Esophagus mucosa (tissue), 1 donor: ENCODE measurements at regions not wholly inside any gene's neighbourhood (a gene's known extent, or its start where the extent isn't known, plus 50 kb on each side); places are given as distances from the start of the nearest gene placed in this dataset.

Experiments used
- ATAC-seq: fragments of 200-7000 bp; cut with Tn5 transposase; one replicate; pipeline ENCODE4 v1.9.1; 2020
- donor health status: DM: yes; HTN: yes; CAD: no.

DNA sequence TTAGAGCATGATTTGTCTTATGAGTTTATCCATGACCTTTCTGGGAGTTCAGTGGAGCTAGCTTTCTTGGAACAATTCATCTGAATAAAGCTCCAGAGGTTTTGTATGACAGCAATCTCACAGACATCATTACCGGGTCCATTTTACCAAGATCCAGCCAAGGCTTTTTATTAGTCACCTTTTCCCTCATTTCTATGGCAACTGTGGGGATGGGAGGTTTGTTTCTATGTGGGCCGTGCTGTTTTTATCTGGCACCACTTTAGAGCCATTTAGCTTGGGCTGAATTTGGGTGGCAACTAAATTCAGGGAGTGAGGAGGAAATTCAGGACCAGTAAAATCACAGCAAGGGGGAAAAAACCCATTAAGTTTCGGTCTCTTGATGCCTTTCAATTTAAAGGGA lies 245.7 kb downstream of the NSG2 start:
- ATAC-seq, result no peak

DNA sequence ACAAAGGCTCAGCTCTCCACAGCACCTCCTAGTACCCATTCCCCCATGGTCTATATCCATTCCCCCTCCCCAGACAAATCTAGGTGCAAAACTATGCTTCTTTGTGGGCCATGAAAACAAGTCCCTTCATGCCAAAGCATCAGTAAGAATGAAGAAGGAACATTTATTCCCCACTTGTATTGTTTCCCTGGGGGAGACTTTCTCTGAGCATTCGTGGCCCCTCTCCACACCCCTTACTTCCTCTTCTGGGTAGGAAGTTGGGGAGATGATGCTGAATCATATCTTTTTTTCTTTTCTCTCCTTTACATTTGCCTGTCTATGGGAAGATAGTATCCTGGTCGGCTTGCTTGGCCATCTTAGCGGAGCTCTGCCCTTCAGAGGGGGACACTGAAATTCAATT lies 246.8 kb downstream of the NSG2 start:
- ATAC-seq, result no peak

DNA sequence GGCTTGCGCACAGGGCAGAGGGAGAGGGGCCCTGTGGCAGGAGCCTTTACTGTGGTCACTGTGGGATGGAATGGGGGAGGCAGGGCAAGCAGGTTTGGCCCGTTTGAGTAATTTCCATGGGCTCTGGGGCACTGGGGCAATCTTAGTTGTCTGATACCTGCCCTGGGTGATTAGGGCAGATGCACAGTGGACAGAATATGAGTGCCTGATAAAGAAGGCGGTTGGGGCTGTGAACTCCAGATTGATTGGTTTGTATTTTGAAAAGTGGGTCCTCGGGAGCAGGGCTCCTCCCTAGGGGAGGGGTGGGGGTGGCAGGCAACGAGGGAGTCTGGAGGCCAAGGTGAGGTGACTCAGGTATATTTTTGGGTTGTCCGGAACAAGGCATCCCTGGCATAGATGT lies 247.5 kb downstream of the NSG2 start:
- no peak for ATAC-seq

DNA sequence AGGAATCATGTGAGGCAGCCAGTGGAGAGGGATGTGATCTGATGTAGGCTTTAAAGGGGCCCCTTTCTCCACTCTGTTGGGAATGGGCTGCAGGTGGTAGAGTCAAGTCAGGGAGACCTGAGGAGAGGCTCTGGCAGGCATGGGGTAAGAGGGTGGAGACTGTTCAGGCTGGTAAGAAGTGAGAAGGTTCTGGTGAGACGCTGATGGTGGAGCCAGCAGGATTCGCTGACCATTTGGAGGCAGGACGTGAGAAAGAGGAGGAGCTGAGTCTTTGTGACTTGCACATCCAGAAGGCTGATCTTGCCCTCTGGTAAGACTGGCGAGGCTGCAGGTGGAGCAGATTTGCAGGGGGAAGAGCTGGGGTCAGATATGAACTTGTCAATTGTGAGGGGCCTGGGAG lies 248.0 kb downstream of the NSG2 start:
- ATAC-seq, result no peak

DNA sequence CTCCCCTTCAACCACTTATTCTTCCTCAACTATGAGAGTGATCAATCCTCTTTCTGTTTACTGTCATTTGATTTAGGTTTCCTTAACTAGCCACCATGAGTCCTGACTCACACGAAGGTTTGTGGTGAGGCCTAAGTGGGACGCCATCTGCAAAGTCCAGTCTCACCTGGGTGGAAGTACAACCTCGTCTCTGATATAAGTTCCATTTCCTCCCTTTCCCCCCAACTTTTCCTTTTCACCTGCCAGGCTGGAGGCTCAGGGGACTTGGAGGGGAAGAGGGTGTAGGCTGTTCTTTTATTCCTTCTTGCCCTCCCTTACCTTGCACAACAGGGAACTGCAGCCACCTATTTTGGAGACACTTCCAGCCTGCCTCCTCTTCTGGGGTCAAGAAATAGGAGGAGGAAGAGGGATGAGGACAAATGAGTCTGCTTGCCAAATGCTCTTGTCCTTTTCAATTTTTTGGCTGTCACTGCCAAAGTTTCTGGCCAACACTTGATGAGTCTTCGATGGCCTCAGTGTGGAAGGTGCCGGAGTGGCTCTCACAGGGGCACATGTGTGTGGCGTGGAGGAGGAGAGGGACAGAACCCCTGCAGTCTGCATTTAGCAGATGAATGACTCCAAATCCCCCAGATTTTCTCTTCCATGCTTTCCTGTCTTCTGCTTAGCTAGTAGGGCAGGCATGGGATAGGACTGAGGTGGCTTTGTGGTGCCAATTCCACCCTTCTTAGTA lies 249.6 kb downstream of the NSG2 start:
- no peak for ATAC-seq

DNA sequence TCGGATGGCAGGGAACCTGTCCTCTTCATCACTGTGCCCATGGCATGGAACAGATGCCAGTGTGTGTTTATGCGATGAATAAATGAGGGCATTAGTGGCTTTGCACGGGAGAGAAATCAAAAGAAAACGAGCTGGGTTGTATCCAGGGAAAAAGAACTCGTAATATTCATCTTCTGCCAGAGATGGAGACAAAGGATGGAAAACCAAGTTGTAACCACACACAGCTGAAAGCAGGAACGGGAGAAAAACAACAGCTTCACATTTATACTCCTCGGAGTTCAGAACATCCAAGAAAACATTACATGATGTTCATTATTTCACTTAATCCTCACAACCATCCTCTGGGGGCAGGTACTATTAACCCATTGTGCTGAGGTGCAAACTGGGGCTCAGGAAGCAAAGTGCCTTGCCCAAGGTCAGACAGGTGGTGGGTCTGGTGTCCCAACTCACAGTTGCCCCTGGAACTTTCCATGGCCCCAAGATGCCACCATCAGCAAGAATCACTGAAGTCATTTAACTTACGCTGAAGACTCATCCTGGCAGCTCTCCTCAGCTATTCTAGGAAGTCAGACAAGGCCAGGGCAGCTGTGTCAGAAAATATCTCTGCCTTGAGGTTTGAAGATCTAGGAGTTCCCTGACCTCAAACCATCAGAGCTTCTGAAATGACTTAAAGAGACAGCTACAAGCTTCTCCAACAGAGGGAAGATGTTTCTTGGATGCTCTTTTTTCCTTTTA lies 250.4 kb downstream of the NSG2 start:
- no peak for ATAC-seq

DNA sequence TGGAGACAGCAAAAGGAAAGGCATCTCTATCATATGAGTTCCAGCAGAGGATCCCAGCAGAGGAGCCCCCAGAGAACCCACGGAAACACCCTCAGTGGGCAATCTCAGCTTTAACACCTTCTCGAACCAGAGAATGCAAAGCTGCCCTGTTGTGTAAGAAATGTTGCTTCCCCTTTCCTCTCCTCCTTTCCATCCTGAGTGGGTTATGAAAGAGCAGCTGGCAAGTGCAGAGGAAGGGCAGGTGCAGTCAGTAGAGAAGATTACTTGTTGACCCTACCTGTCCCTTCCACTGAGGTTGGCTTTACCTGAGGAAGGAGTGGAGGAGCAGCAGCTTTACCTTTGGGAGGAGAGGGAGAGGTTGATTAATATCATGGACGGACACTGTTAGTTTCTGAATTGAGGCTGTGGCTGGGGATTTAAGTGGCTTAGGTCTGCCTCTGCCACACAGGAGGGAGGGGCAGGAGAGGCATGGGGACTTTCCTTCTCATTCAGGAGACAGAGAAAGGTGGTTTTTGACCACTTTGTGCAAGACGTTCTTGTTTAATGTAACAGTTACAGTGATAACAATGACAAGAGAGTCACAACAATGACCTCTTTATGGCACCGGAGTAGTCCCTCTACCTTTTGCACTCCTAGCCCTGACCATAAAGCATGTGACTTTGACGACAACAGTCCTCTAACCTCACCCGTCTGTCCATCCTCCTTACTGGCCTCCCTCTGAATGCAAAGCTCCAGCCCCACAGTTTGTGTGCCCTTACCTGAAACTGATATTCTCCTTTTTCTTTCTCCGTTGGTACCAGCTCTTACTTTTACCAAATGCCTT lies 254.8 kb downstream of the NSG2 start:
- ATAC-seq, result no peak

DNA sequence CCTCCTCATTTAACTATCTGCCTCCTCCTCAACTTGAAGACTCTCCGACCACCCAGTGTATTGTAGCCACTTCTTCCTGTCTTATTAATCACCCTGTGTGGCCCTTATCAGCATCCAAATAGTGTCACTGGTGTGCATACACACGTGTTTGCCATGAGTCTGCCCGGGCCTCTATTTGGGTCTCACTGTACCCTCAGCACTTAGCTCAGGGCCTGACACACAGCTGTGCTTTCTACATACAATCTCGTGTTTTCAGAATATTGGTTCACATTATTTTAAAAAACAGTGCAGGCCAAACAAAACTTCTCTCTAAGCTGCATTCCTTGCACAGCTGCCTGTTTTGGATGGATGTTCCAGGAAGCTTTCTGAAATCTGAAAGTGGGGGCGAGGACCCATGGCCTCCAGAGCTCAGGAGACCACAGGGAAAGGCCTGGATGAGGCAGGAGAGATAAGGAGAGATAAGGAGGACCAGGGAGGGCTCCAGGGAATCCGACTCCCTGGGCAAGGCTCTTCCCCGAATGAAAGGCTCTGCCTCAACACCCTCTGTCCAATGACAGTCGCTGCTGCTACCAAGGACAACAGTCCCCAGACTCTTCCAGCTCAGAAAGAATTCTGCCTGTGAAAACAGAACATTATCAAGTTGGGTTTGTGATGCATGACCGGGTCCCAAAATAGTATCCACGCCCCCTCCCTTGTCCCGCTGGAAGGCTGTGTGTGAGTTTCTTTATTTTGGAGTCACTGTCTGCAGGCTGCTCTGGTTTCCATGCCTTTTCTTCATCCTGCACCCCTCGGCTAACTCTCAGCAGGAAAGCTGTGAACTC lies 255.6 kb downstream of the NSG2 start:
- ATAC-seq, result no peak

DNA sequence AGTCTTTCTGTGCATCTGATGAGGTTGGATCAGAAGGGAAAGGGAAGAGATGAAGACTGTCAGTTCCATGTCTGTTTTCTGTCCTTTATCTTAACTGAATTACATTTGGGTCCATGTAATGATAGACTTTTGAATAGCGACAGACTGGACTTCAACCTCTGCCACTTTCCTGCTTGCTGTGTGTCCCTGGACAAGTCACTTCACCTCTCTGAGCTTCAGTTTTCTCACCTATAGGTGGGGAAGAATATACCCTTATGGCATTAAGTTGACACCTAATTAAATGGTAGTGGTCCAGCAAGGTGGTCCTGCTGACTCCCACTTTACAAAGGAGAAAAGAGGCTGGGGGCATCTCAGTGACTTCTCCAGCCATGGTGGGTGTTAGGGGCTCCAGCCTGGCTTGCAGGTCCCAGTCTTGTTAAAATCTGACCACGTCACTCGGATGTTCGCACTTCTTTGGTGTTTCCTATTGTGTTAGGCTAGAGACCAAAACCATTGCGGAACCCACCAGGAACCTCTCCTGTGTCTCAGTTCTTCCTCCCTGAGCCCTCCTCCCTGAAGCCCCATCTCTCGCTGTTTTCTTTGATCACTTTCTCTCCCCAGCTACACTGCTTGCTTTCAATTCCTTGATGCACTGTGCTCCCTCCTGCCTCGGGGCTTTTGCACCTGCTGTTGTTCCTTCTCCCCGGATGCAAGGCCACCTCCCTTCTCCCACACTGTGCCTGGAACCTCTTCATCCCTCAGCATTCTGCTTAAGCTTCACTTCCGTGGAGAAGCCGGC lies 256.5 kb downstream of the NSG2 start:
- no peak for ATAC-seq

DNA sequence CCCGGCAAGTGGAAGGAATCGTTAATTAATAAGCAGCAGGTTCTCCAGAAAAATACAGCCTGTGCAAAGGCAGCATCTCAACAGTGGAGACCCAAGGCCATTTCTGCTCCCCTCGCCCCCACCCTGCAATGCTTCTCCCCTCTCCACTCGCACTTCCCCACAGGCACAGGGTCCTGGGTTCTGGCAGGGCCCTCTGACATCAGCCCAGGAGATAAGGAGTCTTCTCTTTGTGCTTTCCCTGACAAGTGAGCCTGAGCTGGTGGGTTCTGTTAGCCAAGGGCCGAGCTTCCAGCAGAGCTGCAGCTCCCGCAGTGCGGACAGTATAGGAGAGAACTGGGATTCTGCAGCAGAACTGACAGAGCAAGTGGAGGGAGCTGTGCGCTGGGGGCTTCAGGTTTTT lies 257.5 kb downstream of the NSG2 start:
- ATAC-seq, result no peak

DNA sequence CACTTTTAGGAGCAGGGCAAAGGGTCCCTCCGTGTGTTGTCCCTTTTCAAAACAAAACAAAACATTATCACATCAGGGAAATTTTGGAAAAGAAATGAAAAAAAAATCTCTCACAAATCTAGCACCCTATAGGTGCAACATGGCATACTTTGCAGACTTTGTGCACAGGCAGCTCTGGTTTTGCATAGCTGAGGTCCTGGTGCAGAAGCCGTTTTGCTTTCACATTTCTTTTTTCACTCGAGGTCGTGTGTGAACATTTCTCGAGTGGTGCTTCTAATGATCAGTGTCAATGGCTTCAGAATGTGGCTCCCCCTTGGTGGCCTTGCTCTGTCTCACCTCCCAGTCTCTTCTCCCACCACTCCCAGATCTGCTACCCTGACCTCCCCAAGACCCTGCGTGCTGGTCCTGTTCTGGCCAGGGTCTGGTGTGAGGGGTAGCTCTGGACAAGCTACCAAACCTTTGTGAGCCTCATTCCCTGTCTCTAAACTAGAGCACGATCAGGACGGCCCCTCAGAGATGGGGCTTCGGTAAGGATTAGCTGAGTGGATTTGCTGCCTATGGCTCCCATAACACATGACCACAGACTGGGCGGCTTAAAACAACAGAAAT lies 258.0 kb downstream of the NSG2 start:
- ATAC-seq, result no peak

DNA sequence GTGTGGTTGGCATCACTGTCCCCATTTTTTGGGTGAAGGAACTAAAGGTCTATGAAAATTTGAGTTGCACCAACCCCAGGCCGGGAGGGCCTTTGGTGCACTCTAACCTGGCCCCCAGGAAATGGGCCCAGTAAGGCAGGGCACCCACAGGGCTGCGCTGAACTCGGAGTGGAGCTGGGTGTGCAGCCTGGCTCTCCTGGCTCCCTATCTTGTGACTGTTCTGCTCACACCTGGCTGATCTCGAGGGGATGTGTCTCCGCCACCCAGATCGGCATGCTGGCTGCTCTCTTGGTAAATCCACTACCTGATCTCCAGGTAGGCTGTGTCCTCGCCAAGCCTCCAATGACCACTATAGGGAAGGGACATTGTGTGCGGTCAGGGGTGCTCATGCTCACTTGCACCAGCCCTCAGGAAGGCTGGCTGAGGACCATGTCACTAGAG lies 259.8 kb downstream of the NSG2 start:
- no peak for ATAC-seq

DNA sequence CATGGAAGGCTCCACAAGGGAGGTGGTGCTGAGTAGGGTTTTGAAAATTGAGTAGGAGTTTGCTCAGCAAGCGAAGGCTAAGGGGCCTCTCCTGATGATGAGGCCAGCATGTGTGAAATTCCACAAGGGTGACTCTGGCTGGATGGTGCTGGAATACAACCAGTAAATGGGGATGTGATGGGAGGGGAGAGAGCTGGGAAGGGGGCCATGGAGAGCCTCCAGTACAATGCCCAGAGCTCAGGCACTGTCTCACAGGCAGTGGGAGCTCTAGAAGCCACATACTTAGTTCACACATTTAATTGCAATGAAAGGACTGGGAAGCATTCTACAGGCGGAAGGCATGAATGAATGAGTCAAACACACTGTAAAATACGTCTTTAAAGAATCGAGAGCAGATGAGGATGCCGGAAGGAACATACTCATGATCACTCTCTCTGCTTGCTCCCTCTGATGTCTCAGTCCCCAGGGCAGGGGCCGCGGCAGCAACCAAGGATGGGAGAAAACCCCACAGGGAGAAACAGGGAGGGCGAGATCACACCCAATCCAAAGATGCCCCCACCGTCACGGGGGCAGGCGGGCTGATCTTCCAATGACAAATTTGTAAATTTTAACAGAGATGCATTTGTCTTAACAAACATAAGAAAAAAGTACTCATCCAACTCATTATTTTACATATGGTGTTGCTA lies 261.0 kb downstream of the NSG2 start:
- no peak for ATAC-seq

DNA sequence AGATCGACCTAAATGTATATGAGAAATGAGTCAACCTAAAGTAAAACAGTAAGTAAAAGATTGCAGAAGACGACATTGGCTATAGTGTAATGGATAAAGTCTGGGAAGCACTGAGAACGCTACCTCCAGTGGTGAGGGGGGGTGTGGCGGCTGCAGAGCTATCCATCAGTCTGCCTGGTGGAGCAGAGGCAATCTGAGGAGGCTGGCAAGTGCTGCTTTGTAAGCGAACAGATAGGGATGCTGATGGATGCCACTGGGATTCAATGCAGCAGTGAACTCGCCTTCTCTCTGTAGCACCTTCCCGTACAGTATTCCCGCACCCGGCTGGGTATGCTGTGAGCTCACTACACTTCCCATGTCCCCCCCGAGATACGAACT lies 261.5 kb downstream of the NSG2 start:
- no peak for ATAC-seq

DNA sequence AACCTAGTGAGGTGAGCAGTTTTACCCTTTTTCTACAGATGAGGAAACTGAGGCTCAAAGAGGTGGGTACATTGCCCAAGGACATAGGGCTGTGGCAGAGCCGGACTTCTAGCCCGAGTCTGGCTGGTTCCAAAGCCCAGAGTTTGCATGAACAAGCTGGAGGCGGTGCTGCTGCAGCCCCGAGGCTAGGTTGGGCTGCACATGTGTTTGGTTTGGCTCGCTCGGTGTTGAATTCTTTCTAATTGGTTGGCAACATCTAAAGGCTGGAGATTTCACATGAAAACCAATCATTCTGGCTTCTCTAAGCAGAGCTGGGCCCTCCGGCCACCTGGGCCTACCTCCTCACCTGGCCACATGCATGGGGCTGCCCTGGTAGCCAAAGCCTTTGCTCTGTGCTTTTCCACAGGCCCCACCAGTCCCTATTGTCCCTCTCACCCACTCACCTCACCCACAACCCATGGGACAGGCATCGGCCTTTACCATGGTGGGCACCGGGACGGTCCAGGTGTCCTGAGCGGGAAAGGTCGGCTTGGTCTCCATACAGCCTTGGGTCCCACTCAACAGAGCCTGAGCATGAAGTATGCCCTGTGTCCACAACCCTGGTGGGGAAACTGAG lies 262.3 kb downstream of the NSG2 start:
- no peak for ATAC-seq

DNA sequence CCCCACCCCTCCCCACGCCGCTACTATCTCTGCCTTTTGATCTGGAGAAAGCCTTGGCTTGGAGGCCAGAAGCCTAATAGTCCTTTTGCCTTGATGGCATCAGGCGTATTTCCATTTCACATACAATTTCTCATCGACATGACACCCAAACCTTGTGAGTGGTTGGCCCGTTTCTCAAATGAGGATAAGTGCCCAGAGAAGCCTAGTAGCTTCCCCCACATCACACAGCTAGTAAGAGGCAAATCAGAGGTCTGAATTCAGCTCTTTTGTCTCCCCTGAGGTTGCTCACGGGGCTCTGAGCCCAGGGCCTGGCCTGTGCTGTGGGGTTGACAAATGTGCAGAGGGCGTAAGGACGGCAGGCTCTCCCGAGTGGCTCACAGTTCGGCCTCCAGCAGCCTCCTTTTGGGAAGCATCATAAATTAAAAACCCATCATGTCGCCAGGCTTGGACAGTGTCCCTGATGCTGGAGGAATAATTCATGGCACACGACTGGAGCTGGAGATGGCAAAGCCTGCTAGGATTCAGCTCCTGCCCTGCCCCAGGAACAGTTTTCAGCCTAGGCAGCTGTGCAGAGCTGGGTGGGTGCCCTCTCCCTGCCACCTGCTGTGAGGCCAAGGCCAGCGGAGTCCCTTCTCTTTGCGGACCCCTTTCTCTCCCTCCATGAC lies 263.8 kb downstream of the NSG2 start:
- no peak for ATAC-seq

DNA sequence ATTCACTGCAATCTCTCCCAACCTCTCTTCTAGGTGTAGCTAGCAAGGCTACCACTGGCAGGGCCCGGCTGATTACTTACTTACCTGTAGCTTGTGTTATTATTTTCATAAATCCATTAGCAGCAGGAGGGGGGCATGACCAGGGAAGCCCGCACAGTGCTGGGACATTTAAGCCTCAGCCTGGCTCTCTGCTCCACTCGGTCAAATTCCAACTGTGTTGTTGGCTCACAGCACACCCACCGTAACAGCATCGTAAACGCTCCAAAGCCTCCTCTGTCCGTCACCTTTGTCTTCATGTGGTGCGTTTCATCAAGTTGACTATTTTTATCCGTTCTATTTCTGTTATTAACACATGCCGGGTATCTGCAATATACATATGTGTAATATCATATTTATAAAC lies 264.7 kb downstream of the NSG2 start:
- no peak for ATAC-seq

DNA sequence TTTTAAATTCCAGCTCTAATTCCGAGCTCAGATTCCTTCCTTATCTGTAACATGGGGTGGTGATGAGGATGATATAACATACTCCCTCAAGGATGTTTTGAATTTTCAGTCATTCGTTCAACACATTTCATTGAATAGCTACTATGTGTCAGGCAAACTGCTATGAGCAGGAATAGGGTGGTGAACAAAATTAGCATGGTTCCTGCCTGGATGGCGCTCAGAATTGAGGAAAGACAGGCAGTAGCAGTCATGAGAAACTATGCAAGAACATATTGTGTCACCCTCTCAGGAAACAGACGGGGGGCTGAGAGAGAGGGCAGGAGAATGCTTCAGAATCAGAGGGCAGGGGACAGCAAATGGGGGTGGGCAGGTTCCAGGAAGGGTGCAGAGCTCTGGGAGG lies 265.2 kb downstream of the NSG2 start:
- ATAC-seq, result no peak

DNA sequence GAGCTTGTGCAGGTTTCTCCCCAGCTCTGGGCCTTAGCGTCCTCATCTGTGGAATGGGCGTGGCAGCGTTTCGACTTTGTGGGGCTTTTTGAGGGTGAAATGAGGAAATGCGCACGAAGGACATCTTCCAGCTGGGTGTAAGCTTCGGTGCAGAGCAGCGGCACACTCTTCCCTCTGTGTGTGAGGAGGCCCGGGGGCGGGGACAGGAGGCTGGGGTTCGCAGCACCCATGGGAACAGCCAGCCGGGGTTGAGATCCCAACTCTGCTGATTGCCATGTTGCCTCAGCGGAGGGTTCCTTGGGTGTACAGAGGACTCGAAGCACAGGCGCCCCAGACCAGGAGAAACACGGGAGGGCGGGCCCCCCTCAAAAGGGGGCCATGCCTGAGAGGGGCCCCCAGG lies 265.6 kb downstream of the NSG2 start:
- no peak for ATAC-seq
